Gastrocnemius medialis (tissue), 4 donors: ENCODE measurements at regions not wholly inside any gene's neighbourhood (a gene's known extent, or its start where the extent isn't known, plus 50 kb on each side); places are given as distances from the start of the nearest gene placed in this dataset.

ENCODE experiments used
- ATAC-seq, 2 donors: fragments of 150-250 bp; one replicate each; pipeline ENCODE4 v1.9.1; 2016
- DNase-seq, 2 donors: peaks; one replicate each; pipeline ENCODE4 v3.0.0-alpha.2; 2019
- H3K27ac ChIP-seq, 4 donors: fragments of 200-600 bp; sonication (generic); 1 replicate in 1 of 4; 2 replicates in 3 of 4; pipeline ENCODE4 v1.5.1; 2016 to 2018; ENCODE audit warnings: mild to moderate bottlenecking in 2 of 4, moderate library complexity in 1 of 4
- H3K27me3 ChIP-seq, 3 donors: fragments of 200-600 bp; sonication (generic) in 2 of 3; 1 replicate in 1 of 3; 2 replicates in 2 of 3; pipeline versions ENCODE4 v1.5.1 to v1.6.0; 2016 to 2019; ENCODE audit warnings: mild to moderate bottlenecking in 1 of 3, moderate library complexity in 1 of 3
- H3K36me3 ChIP-seq, 2 donors: fragments of 200-600 bp; sonication (generic) in 1 of 2; one replicate each; pipeline ENCODE4 v1.5.1; 2017 to 2018
- H3K4me1 ChIP-seq, 2 donors: fragments of 200-600 bp; sonication (generic) in 1 of 2; one replicate each; pipeline ENCODE4 v1.5.1; 2016 to 2017; ENCODE audit warnings: mild to moderate bottlenecking in 2 of 2
- H3K4me3 ChIP-seq, 4 donors: fragments of 200-600 bp; sonication (generic) in 3 of 4; 1 replicate in 1 of 4; 2 replicates in 3 of 4; pipeline ENCODE4 v1.5.1; 2016 to 2019; ENCODE audit warnings: mild to moderate bottlenecking in 2 of 4
- H3K9me3 ChIP-seq, 3 donors: fragments of 200-600 bp; sonication (generic) in 2 of 3; 1 replicate in 1 of 3; 2 replicates in 2 of 3; pipeline ENCODE4 v1.5.1; 2016 to 2019
- POLR2A ChIP-seq, 2 donors: fragments of 450-650 bp; IDR thresholded peaks; one replicate each; pipeline ENCODE4 v1.6.1; 2017; ENCODE audit warnings: antibody characterized with exemption in 2 of 2, mild to moderate bottlenecking in 2 of 2, moderate library complexity in 2 of 2
- in situ Hi-C, 4 donors: fragments of 200-750 bp; cut with MboI; loops; one replicate each; pipeline versions ENCODE4 v1.15.0 to v1.8.0; 2017; ENCODE audit warnings: low sequenced_read_pairs in 4 of 4
- intact Hi-C: fragments of 100-400 bp; cut with DNase I; formaldehyde crosslinking; loops from one replicate; pipeline ENCODE4 v1.15.1; 2023; ENCODE audit warnings: low total_unique reads
- TF ChIP-seq, protein P1 (sequence below), 5 experiments: fragments of 450-650 bp in 3 of 5; fragments of 200-600 bp in 2 of 5; sonication (generic) in 2 of 5; IDR thresholded peaks in 4 of 5; conservative IDR thresholded peaks in 1 of 5; 1 replicate in 4 of 5; 2 replicates in 1 of 5; pipeline ENCODE4 v1.5.1; 2016 to 2019; ENCODE audit warnings: antibody characterized with exemption in 5 of 5, mild to moderate bottlenecking in 3 of 5, moderate library complexity in 3 of 5

DNA sequence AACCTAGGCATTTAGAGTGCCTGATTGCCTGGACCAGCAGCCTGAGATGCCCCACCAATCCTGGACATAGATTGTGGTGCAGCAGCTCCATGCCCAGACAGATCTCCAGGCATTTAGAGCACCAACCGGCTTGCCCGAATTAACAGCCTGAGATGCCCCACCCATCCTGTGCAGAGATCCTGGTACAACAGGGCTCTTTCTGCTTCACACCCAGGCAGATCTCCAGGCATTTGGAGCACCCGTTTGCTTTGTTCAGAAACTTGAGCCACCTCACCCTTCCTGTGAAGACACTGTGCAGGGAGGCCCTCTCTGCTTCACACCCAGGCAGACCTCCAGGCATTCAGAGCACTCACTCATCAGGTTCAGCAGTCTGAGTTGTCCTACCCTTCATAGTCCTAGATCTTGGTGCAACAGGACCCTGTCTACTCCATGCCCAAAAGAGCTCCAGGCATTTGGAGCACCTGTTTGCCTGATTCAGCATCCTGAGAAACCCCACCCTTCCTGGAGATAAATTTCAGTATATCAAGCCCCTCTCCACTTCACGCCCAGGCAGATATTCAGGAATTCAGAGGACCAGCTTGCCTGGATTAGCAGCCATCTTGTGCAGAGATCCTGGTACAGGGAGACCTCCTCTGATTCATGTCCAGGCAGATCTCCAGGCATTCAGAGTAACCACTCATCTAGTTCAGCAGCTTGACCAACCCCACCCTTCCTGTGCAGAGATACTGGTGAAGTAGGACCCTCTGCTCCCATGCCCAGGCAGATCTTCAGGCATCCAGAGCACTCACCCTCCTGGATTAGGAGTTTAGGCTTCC lies 189.2 kb upstream of the FERMT1 start:
- Histone ChIP-seq H3K27me3 (no peaks in the 10 kb centered on the region), H3K9me3 (no peaks in the 10 kb centered on the region), H3K36me3 (no peaks in the 10 kb centered on the region), H3K4me1 (no peaks in the 10 kb centered on the region), H3K27ac (no peak overlapping the region), H3K4me3 (no peak overlapping the region)
- intact Hi-C loops: no loop called here
- no peak for DNase-seq
- TF ChIP-seq POLR2A (IDR thresholded peaks at IDR 0.05): no peak
- TF ChIP-seq, protein P1, sequence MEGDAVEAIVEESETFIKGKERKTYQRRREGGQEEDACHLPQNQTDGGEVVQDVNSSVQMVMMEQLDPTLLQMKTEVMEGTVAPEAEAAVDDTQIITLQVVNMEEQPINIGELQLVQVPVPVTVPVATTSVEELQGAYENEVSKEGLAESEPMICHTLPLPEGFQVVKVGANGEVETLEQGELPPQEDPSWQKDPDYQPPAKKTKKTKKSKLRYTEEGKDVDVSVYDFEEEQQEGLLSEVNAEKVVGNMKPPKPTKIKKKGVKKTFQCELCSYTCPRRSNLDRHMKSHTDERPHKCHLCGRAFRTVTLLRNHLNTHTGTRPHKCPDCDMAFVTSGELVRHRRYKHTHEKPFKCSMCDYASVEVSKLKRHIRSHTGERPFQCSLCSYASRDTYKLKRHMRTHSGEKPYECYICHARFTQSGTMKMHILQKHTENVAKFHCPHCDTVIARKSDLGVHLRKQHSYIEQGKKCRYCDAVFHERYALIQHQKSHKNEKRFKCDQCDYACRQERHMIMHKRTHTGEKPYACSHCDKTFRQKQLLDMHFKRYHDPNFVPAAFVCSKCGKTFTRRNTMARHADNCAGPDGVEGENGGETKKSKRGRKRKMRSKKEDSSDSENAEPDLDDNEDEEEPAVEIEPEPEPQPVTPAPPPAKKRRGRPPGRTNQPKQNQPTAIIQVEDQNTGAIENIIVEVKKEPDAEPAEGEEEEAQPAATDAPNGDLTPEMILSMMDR (IDR thresholded peaks at IDR 0.05 in 4 of 5, conservative IDR thresholded peaks at IDR 0.05 in 1 of 5): no peak
- no peak for ATAC-seq
- in situ Hi-C loops: no loop called here

DNA sequence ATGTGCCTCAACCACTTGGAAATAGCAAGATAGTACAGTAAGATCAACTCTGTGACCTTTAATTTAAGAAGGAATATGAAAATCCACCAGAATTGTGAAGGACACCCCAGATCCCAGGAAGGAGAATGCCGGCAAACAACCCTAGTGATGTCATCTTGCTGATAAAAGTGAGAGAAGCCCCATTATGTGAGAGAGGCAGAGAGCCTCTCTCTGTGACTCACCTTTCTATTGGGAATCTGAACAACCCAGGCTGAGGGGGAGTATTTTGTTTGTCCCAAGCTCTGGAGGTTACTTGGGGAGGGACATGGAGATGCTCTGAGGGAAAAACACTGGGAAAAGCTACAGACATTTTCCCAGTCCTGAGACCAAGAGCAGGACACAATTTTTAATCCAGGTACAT lies 188.3 kb upstream of the FERMT1 start:
- no peak for DNase-seq
- TF ChIP-seq, protein P1 (IDR thresholded peaks at IDR 0.05 in 4 of 5, conservative IDR thresholded peaks at IDR 0.05 in 1 of 5): no peak
- no peak for TF ChIP-seq POLR2A (IDR thresholded peaks at IDR 0.05)
- intact Hi-C loops (no loop called here), in situ Hi-C loops (no loop called here)
- no peaks in the 10 kb centered on the region for H3K36me3 ChIP-seq
- H3K27me3 ChIP-seq: no peaks in the 10 kb centered on the region
- H3K9me3 ChIP-seq: no peaks in the 10 kb centered on the region
- no peak overlapping the region for H3K4me3 ChIP-seq
- H3K27ac ChIP-seq: no peak overlapping the region
- no peak for ATAC-seq
- H3K4me1 ChIP-seq: no peaks in the 10 kb centered on the region

DNA sequence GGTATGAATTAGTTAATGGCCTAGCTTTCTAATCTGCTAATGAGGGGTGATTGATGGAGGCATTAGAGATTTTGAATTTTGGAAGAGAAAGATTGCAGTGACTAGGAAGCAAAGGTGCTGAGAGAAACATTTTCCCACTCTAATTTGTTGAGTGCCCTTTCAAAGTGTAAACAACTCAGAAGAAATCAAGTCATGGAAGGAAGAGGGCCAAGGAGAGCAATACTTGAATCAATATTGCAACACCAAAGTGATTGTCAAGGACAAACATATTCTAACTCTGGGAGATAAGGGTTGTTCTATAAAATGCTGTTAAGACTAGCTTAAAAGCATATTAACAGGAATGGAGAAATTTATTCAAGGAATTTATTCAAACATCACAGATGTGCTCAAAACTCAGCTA lies 182.7 kb upstream of the FERMT1 start:
- no peak overlapping the region for H3K4me3 ChIP-seq
- H3K27me3 ChIP-seq: no peaks in the 10 kb centered on the region
- in situ Hi-C loops: no loop called here
- DNase-seq (no peak), ATAC-seq (no peak)
- TF ChIP-seq POLR2A (IDR thresholded peaks at IDR 0.05): no peak
- TF ChIP-seq, protein P1 (IDR thresholded peaks at IDR 0.05 in 4 of 5, conservative IDR thresholded peaks at IDR 0.05 in 1 of 5): no peak
- H3K4me1 ChIP-seq: no peaks in the 10 kb centered on the region
- H3K9me3 ChIP-seq: no peaks in the 10 kb centered on the region
- H3K27ac ChIP-seq: no peak overlapping the region
- intact Hi-C loops: no loop called here
- H3K36me3 ChIP-seq: no peaks in the 10 kb centered on the region

DNA sequence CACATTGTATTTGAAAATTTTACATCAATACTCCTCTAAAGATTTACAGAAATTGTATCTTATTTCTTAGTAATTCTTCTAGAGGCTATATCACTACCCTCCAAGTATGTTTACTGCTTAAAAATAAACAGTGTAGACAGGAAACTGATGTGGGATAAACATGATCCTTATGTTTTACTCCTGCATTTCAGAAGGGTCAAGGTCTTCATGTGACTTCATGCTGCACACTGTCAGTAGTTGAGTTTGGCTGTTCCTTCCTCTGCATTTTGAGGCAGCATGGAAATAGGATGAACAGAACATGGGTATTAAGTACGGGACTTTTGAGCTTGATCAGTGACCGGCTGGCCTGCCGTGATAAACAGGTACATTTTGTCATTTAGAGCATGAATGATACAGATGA lies 179.2 kb upstream of the FERMT1 start:
- in situ Hi-C loops: no loop called here
- DNase-seq (no peak), ATAC-seq (no peak)
- Histone ChIP-seq H3K36me3 (no peaks in the 10 kb centered on the region), H3K4me3 (no peak overlapping the region), H3K9me3 (no peaks in the 10 kb centered on the region), H3K27ac (no peak overlapping the region), H3K4me1 (no peaks in the 10 kb centered on the region), H3K27me3 (no peaks in the 10 kb centered on the region)
- intact Hi-C loops: no loop called here
- no peak for TF ChIP-seq POLR2A (IDR thresholded peaks at IDR 0.05)

DNA sequence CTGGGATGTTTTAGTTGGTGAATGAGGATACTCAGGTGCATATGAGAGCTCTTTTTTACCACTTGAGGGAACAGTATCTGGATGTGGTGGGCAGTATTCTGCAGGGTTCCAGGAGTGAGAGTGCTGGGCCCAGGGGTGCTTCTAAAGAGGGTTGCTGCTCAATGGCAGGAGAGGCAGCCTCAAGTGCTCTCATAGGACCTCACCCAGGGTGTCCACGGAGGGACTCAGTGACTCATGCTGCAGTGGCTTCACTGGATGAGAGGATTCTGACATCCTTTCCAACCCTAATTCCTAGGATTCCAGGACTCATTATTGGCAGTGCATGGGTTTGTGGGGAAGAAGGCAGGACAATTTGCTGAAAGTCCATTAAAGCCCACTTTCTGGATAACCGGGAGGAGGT lies 176.6 kb upstream of the FERMT1 start:
- TF ChIP-seq, protein P1 (IDR thresholded peaks at IDR 0.05 in 4 of 5, conservative IDR thresholded peaks at IDR 0.05 in 1 of 5): no peak
- no peak for TF ChIP-seq POLR2A (IDR thresholded peaks at IDR 0.05)
- ATAC-seq: no peak
- Histone ChIP-seq H3K36me3 (no peaks in the 10 kb centered on the region), H3K4me1 (no peaks in the 10 kb centered on the region), H3K9me3 (no peaks in the 10 kb centered on the region), H3K4me3 (no peak overlapping the region), H3K27ac (no peak overlapping the region), H3K27me3 (no peaks in the 10 kb centered on the region)
- intact Hi-C loops: no loop called here
- no peak for DNase-seq
- in situ Hi-C loops: loop anchor here in 1 of 4 donors (25.0 kb wide), 1 partner anchor 112 kb away; no protein-coding TSS in a partner anchor
